HG02943 (cell line): ENCODE measurements at regions not wholly inside any gene's neighbourhood (a gene's known extent, or its start where the extent isn't known, plus 50 kb on each side); places are given as distances from the start of the nearest gene placed in this dataset.

Experiments
- ATAC-seq: cut with Tn5 transposase; IDR thresholded peaks from one replicate; pipeline ENCODE4 v1.9.1; 2021; ENCODE audit warnings: mild to moderate bottlenecking, low read depth, moderate library complexity; ENCODE audit not compliant: unreplicated experiment

- ATAC-seq: peak; percentile 67
Measured at GRCh38 chr12:87290505-87290904, 738.7 kb downstream of the C12orf50 start.

GRCh38 chr12:87283886-87284285 is 745.3 kb downstream of the C12orf50 start:
- ATAC-seq: no peak

- ATAC-seq: no peak
Measured at GRCh38 chr12:87283111-87283510, 746.1 kb downstream of the C12orf50 start.

- peak; percentile 67 for ATAC-seq
Measured at GRCh38 chr12:87280893-87281292, 748.3 kb downstream of the C12orf50 start.

- peak; percentile 88 for ATAC-seq
Measured at GRCh38 chr12:87280356-87280755, 748.8 kb downstream of the C12orf50 start.

- peak; percentile 64 for ATAC-seq
Measured at GRCh38 chr12:87274594-87275245, 754.5 kb downstream of the C12orf50 start.

GRCh38 chr12:87272851-87273250 is 756.4 kb downstream of the C12orf50 start:
- no peak for ATAC-seq

- no peak for ATAC-seq
Measured at GRCh38 chr12:87270919-87271318, 758.3 kb downstream of the C12orf50 start.

GRCh38 chr12:87266305-87266704 is 762.9 kb downstream of the C12orf50 start:
- ATAC-seq: no peak

GRCh38 chr12:87259391-87259790 is 769.8 kb downstream of the C12orf50 start:
- no peak for ATAC-seq

GRCh38 chr12:87254381-87255030 is 774.7 kb downstream of the C12orf50 start:
- ATAC-seq: no peak

GRCh38 chr12:87253157-87253556 is 776.0 kb downstream of the C12orf50 start:
- ATAC-seq: no peak

GRCh38 chr12:87246726-87247125 is 782.5 kb downstream of the C12orf50 start:
- ATAC-seq: no peak

GRCh38 chr12:87238466-87238865 is 790.7 kb downstream of the C12orf50 start:
- no peak for ATAC-seq

GRCh38 chr12:87234898-87235297 is 794.3 kb downstream of the C12orf50 start:
- ATAC-seq: no peak

- ATAC-seq: no peak
Measured at GRCh38 chr12:87233671-87234070, 795.5 kb downstream of the C12orf50 start.

GRCh38 chr12:87231818-87232217 is 797.4 kb downstream of the C12orf50 start:
- no peak for ATAC-seq

GRCh38 chr12:87230441-87230840 is 798.8 kb downstream of the C12orf50 start:
- ATAC-seq: no peak

GRCh38 chr12:87227162-87227561 is 802.0 kb downstream of the C12orf50 start:
- no peak for ATAC-seq

- ATAC-seq: no peak
Measured at GRCh38 chr12:87217491-87217890, 811.7 kb downstream of the C12orf50 start.

GRCh38 chr12:87216436-87216835 is 812.8 kb downstream of the C12orf50 start:
- ATAC-seq: no peak

- ATAC-seq: no peak
Measured at GRCh38 chr12:87202189-87202588, 827.0 kb downstream of the C12orf50 start.
